Panc1 (cell line): ENCODE measurements at regions not wholly inside any gene's neighbourhood (a gene's known extent, or its start where the extent isn't known, plus 50 kb on each side); places are given as distances from the start of the nearest gene placed in this dataset.

Experiments used
- ATAC-seq: fragments of 200-7000 bp; cut with Tn5 transposase; 2 replicates; pipeline ENCODE4 v1.9.1; 2020; ENCODE audit warnings: mild to moderate bottlenecking, moderate library complexity
- BruUV-seq: library from RNA; stranded (reverse); fragments of 400-500 nt; replicated peaks from 2 replicates; lab custom pipeline; 2021; lab: Mats Ljungman, UMichigan
- CTCF ChIA-PET: fragments of 300-600 bp; sonication (Branson Sonifier 250); formaldehyde crosslinking; loops from one replicate; lab custom pipeline; 2022; ENCODE audit warnings: antibody characterized with exemption; lab: Charles Lee
- POLR2A ChIA-PET: fragments of 300-600 bp; sonication (Branson Sonifier 250); formaldehyde crosslinking; loops from one replicate; lab custom pipeline; 2022; ENCODE audit warnings: antibody characterized with exemption; lab: Charles Lee
- DNase-seq: peaks from one replicate; pipeline ENCODE4 v3.0.0-alpha.2; 2010; ENCODE audit warnings: low read depth, low spot score
- H3K27ac ChIP-seq: 2 replicates; pipeline ENCODE4 v1.5.1; 2011; ENCODE audit warnings: mild to moderate bottlenecking, low read length, inconsistent platforms
- H3K27me3 ChIP-seq: fragments of 200-500 bp; sonication (Bioruptor generic); 2 replicates; pipeline ENCODE4 v1.6.0; 2014; ENCODE audit warnings: low read length, inconsistent platforms; ENCODE audit not compliant: control insufficient read depth, insufficient read depth
- H3K36me3 ChIP-seq: fragments of 200-500 bp; sonication (Bioruptor generic); 2 replicates; pipeline ENCODE4 v1.5.1; 2014; ENCODE audit warnings: inconsistent platforms, mild to moderate bottlenecking, low read length, moderate library complexity; ENCODE audit not compliant: control insufficient read depth, insufficient read depth
- H3K4me1 ChIP-seq: 2 replicates; pipeline ENCODE4 v1.5.1; 2011; ENCODE audit warnings: inconsistent platforms, mild to moderate bottlenecking, low read length, moderate library complexity; ENCODE audit not compliant: control insufficient read depth, insufficient read depth
- H3K4me3 ChIP-seq, 2 experiments: 2 replicates each; pipeline ENCODE4 v1.5.1; 2011 to 2012; ENCODE audit warnings: low read depth in 2 of 2, low read length in 2 of 2, mild to moderate bottlenecking in 2 of 2, inconsistent platforms in 1 of 2, moderate library complexity in 1 of 2
- H3K9me3 ChIP-seq: fragments of 200-500 bp; sonication (Bioruptor generic); 2 replicates; pipeline ENCODE4 v1.5.1; 2014; ENCODE audit warnings: low read depth, mild to moderate bottlenecking, inconsistent platforms, low read length, moderate library complexity; ENCODE audit not compliant: control insufficient read depth, insufficient read depth
- POLR2AphosphoS5 ChIP-seq: IDR thresholded peaks from 2 replicates; pipeline ENCODE4 v1.6.1; 2012; ENCODE audit warnings: mild to moderate bottlenecking, low read depth, low read length, moderate library complexity
- REST ChIP-seq, 2 experiments: IDR thresholded peaks; 2 replicates each; pipeline ENCODE4 v1.6.1; 2011 to 2012; ENCODE audit warnings: low read depth in 2 of 2, control low read depth in 1 of 2, low read length in 1 of 2, mild to moderate bottlenecking in 1 of 2, moderate library complexity in 1 of 2; ENCODE audit not compliant: insufficient read depth in 1 of 2
- SIN3A ChIP-seq: IDR thresholded peaks from 2 replicates; pipeline ENCODE4 v1.6.1; 2012; ENCODE audit warnings: low read depth, mild to moderate bottlenecking, low read length, moderate library complexity, borderline replicate concordance; ENCODE audit not compliant: insufficient read depth
- TCF7L2 ChIP-seq: IDR thresholded peaks from 2 replicates; pipeline ENCODE4 v1.6.1; 2011; ENCODE audit warnings: mild to moderate bottlenecking, low read depth, low read length, inconsistent platforms
- in situ Hi-C: cut with HindIII; loops from 2 replicates; pipeline ENCODE4 v1.10.0; 2016; ENCODE audit warnings: low sequenced_read_pairs, low pct_unique_long_range_greater_than_20kb
- intact Hi-C: fragments of 100-400 bp; cut with micrococcal nuclease; formaldehyde crosslinking; loops from one replicate; pipeline ENCODE4 v1.10.0; 2022; ENCODE audit not compliant: unreplicated experiment
- TF ChIP-seq, protein P1 (sequence below): fragments of 450-650 bp; IDR thresholded peaks from 2 replicates; pipeline ENCODE4 v1.5.1; 2017; ENCODE audit warnings: mild to moderate bottlenecking

- ChIA-PET CTCF (no interaction called here), POLR2A (no interaction called here)
- TF ChIP-seq REST (IDR thresholded peaks at IDR 0.05; ENCODE audit: insufficient read depth in 1 of 2, low read depth in 2 of 2, low read length in 1 of 2) (peak in 1 of 2 experiments; percentile 34; a peak in 1 of 4 replicates), TCF7L2 (no peak), POLR2AphosphoS5 (peak; percentile 75)
- no TSS peak for BruUV-seq
- Histone ChIP-seq H3K27me3 (no peaks in the 10 kb centered on the region), H3K36me3 (no peaks in the 10 kb centered on the region), H3K4me1 (peaks cover 41% of the 10 kb centered on the region), H3K27ac (peak overlapping the region; percentile 97), H3K4me3 (no peak overlapping the region), H3K9me3 (no peaks in the 10 kb centered on the region)
- peak; percentile 83 for ATAC-seq
- in situ Hi-C loops: no loop called here
- DNase-seq: no peak
- intact Hi-C loops: loop anchor here (5.0 kb wide), 1 partner anchor 56 kb away; the partner anchor contains the start of gene PDE5A
These were observed 54.9 kb upstream of the PDE5A start for GRCh38 chr4:119683518-119683917.

GRCh38 chr4:119682099-119682498 is 53.5 kb upstream of the PDE5A start:
- no TSS peak for BruUV-seq
- intact Hi-C loops: loop anchor here (5.0 kb wide), 1 partner anchor 55 kb away; the partner anchor contains the start of gene PDE5A
- H3K27ac ChIP-seq: peak overlapping the region; percentile 97
- in situ Hi-C loops: no loop called here
- no peaks in the 10 kb centered on the region for H3K27me3 ChIP-seq
- POLR2A ChIA-PET: interaction anchor here (0.6 kb wide), 1 partner anchor 57 kb away, joined by 3 read pairs; no protein-coding TSS in a partner anchor
- DNase-seq: no peak
- peaks cover 41% of the 10 kb centered on the region for H3K4me1 ChIP-seq
- peak; percentile 89 for ATAC-seq
- no peaks in the 10 kb centered on the region for H3K9me3 ChIP-seq
- no peak overlapping the region for H3K4me3 ChIP-seq
- TF ChIP-seq TCF7L2 (peak; percentile 48; the same call in 1 of the 2 replicates), SIN3A (no peak), REST (IDR thresholded peaks at IDR 0.05; ENCODE audit: insufficient read depth in 1 of 2, low read depth in 2 of 2, low read length in 1 of 2) (no peak), POLR2AphosphoS5 (peak; percentile 78)
- TF ChIP-seq, protein P1, sequence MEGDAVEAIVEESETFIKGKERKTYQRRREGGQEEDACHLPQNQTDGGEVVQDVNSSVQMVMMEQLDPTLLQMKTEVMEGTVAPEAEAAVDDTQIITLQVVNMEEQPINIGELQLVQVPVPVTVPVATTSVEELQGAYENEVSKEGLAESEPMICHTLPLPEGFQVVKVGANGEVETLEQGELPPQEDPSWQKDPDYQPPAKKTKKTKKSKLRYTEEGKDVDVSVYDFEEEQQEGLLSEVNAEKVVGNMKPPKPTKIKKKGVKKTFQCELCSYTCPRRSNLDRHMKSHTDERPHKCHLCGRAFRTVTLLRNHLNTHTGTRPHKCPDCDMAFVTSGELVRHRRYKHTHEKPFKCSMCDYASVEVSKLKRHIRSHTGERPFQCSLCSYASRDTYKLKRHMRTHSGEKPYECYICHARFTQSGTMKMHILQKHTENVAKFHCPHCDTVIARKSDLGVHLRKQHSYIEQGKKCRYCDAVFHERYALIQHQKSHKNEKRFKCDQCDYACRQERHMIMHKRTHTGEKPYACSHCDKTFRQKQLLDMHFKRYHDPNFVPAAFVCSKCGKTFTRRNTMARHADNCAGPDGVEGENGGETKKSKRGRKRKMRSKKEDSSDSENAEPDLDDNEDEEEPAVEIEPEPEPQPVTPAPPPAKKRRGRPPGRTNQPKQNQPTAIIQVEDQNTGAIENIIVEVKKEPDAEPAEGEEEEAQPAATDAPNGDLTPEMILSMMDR: no peak
- no peaks in the 10 kb centered on the region for H3K36me3 ChIP-seq
- CTCF ChIA-PET: no interaction called here
